Dermis microvascular lymphatic vessel endothelial cell (primary cell): ENCODE measurements at regions not wholly inside any gene's neighbourhood (a gene's known extent, or its start where the extent isn't known, plus 50 kb on each side); places are given as distances from the start of the nearest gene placed in this dataset.
A peak's percentile ranks its signal among the peaks of the same experiment; 100 is the strongest.

Experiments
- DNase-seq, 2 donors: peaks; one replicate each; pipeline versions ENCODE4 v3.0.0 to v3.0.0-alpha.2; 2010; ENCODE audit warnings: low read depth in 2 of 2

DNA sequence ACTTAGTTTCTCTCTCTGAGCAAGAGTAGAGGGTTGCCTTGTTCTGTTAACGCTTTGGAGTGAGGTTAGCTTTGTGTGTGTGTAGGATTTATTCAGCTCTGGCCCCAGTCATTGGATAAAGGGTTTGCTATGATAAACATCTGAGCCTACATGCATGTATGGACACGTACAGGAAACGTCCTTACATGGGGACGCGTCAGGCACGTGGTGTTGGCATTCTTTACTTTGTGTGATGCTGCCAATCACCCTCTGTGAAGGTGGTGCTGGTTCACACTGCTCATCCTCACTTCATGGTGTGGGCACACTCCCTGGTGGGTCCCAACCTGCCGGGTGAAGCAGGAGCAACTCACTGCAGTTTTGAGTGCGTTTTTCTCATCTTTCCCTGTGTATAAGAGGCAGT is 53.4 kb upstream of the CD93 start:
- no peak for DNase-seq

DNA sequence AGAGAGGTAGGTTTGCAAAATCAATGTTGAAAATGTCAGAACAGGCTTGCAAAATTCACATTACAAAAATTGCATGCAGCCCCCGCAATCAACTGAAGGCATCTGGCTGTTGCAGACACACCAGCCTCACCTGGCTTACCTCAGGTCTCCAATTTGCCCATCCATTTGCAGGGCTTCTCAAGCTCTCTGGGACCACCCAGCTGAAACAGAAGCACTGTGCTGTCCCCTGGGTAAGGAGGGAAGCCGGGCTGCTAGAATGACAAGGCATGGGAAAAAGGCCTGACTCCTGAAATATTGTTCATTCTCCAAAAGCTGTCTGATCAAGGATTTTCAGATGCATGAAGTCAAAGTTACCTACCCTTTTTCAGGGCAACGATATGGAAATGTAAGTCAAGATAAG is 52.6 kb upstream of the CD93 start:
- DNase-seq, result no peak

DNA sequence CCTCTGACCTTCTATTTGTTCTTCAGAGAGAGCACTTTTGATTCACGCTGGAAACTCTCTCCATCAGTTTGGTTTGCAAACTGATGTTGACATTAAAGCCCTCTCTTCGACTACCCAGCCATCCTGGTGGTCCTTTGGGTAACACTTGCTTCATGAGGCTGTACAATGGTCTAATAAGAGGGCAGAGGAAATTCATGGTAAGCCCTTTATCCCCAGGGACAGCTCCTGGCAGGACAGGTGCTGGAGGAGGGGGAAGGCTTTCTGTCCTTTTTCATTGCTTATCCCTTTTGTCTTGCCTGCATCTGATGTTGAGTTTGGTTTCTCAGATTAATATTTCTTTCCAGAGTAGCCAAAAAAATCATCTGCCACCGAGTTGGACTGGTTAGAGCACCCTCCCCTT is 52.1 kb upstream of the CD93 start:
- no peak for DNase-seq

DNA sequence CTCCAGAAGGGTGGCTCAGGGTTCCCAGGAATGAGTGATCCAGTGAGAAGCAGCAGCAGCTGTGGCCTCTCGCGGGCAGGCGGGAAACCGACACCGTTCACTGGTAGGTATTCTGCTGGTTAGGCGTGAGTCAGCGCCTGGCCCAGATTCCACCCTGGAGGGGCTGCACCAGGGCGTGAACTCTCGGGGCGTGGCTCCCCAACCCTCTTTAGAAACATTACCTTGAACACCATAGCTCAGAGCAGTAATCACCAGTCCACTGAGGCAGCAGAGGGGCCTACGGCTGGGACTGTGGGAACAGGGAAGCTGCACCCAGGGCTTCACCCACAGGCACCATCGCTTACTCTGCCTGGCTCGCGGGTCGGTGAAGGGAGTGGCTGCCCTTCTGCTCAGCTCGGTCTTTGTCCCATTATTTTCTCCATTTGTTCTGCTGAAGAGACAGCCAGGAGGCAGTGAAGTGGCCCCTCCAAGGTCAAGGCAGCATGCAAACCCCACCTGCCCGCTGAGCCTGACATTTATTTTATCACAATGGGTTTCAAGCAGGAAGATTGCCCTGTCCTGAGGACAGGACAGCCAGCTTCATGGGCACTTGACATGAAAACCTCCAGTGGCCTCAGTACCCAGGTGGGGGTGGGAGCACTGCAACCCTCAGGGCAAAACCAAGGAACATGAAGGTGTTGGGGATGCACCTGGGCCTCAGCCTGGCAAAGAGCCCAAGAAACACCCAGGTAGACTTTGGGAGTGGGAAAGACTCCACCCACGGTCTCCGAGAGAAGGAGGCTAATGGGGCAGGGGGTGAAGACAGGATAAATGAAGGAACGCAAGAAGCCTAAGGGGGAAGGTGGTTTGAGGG is 51.0 kb upstream of the CD93 start:
- no peak for DNase-seq

DNA sequence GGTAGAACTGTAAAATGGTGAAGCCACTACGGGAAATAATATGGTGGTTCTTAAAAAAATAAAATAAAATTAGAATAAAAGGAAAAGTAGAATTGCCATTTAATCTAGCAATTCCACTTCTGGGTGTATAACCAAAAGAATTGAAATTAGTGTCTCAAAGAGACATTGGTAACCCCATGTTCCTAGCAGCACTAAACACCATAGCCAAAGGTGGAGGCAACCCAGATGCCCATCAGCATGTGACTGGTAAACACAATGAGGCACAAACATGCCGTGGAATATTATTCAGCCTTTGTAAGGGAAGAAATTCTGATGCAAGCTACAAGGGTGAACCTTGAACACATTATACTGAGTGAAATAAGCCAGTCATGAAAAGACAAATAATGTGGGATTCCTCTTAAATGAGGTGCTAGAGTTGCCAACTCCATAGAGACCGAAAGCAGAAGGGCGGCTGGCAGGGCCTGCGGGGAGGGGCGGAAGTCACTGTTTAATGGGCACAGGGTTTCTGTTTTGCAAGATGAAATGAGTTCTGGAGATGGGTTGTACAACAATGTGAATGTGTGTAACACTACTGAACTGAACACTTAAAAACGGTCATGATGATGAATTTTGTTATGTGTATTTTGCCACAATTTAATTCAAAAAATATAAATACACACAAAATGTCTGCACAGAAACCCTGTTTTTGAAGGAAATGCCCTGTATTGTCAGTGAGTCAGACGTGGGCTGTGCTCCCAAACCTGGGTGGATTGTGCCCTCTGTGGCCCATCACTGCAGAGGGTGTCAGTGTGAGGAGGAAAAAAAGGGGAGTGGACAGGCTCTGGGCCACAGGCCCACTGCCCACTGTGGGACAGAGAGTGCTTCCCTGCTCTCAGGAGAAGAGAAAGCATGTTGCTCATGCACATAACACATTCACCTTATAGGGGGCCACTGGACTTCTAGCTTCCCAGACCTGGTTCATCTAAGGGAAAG is 49.6 kb upstream of the CD93 start:
- peak in 1 of 2 donors; percentile 75 for DNase-seq
